Activated T-helper 2 cell treated with anti-CD3 and anti-CD28 coated beads, Interferon-gamma antibody, Interleukin-2, Interleukin-4, amounts not matched to agents 10 μg/mL and 5 μg/mL and 100 μg/mL, durations not matched to agents 14 hours and 24 hours and 36 hours (primary cell): ENCODE measurements at regions not wholly inside any gene's neighbourhood (a gene's known extent, or its start where the extent isn't known, plus 50 kb on each side); places are given as distances from the start of the nearest gene placed in this dataset.

Source experiments
- DNase-seq: peaks from one replicate; pipeline ENCODE4 v3.0.0; 2021; ENCODE audit warnings: low spot score
- H3K27ac Mint-ChIP-seq: one replicate; pipeline ENCODE4 v1.8.0; 2021; ENCODE audit warnings: mixed read lengths
- H3K27me3 Mint-ChIP-seq: one replicate; pipeline ENCODE4 v1.8.0; 2021; ENCODE audit warnings: low read depth, mixed read lengths
- H3K36me3 Mint-ChIP-seq: one replicate; pipeline ENCODE4 v1.8.0; 2021; ENCODE audit warnings: low read depth, mixed read lengths
- H3K4me1 Mint-ChIP-seq: one replicate; pipeline ENCODE4 v1.8.0; 2021; ENCODE audit warnings: low read depth, mixed read lengths
- H3K4me3 Mint-ChIP-seq: one replicate; pipeline ENCODE4 v1.8.0; 2021; ENCODE audit warnings: low read depth, mild to moderate bottlenecking, moderate library complexity, mixed read lengths
- H3K9me3 Mint-ChIP-seq: one replicate; pipeline ENCODE4 v1.8.0; 2021; ENCODE audit warnings: mixed read lengths
- intact Hi-C: fragments of 100-400 bp; cut with micrococcal nuclease; formaldehyde crosslinking; loops from one replicate; pipeline ENCODE4 v1.15.1; 2023

GRCh38 chr10:29026065-29026797 lies 262.6 kb upstream of the LYZL1 start:
- Mint-ChIP-seq H3K27me3 (no peaks in the 10 kb centered on the region), H3K4me1 (no peaks in the 10 kb centered on the region), H3K4me3 (no peak overlapping the region), H3K9me3 (no peaks in the 10 kb centered on the region), H3K27ac (no peak overlapping the region), H3K36me3 (no peaks in the 10 kb centered on the region)
- intact Hi-C loops, result no loop called here
- no peak for DNase-seq

GRCh38 chr10:29026802-29027580 lies 261.9 kb upstream of the LYZL1 start:
- H3K27ac Mint-ChIP-seq, result no peak overlapping the region
- no peak overlapping the region for H3K4me3 Mint-ChIP-seq
- no peak for DNase-seq
- H3K36me3 Mint-ChIP-seq, result no peaks in the 10 kb centered on the region
- no peaks in the 10 kb centered on the region for H3K27me3 Mint-ChIP-seq
- no peaks in the 10 kb centered on the region for H3K9me3 Mint-ChIP-seq
- intact Hi-C loops, result no loop called here
- no peaks in the 10 kb centered on the region for H3K4me1 Mint-ChIP-seq

GRCh38 chr10:29028486-29028885 lies 260.4 kb upstream of the LYZL1 start:
- Mint-ChIP-seq H3K27ac (no peak overlapping the region), H3K9me3 (no peaks in the 10 kb centered on the region), H3K27me3 (no peaks in the 10 kb centered on the region), H3K36me3 (no peaks in the 10 kb centered on the region), H3K4me1 (no peaks in the 10 kb centered on the region), H3K4me3 (no peak overlapping the region)
- no peak for DNase-seq
- intact Hi-C loops, result no loop called here

- intact Hi-C loops, result no loop called here
- H3K27me3 Mint-ChIP-seq, result no peaks in the 10 kb centered on the region
- no peaks in the 10 kb centered on the region for H3K36me3 Mint-ChIP-seq
- no peaks in the 10 kb centered on the region for H3K4me1 Mint-ChIP-seq
- H3K4me3 Mint-ChIP-seq, result no peak overlapping the region
- no peak for DNase-seq
- no peak overlapping the region for H3K27ac Mint-ChIP-seq
- no peaks in the 10 kb centered on the region for H3K9me3 Mint-ChIP-seq
Observed at GRCh38 chr10:29030900-29031299, 258.0 kb upstream of the LYZL1 start.

GRCh38 chr10:29032169-29032568 lies 256.7 kb upstream of the LYZL1 start:
- Mint-ChIP-seq H3K4me1 (no peaks in the 10 kb centered on the region), H3K4me3 (no peak overlapping the region), H3K36me3 (no peaks in the 10 kb centered on the region), H3K27ac (no peak overlapping the region), H3K27me3 (no peaks in the 10 kb centered on the region), H3K9me3 (no peaks in the 10 kb centered on the region)
- intact Hi-C loops, result no loop called here
- DNase-seq, result no peak

- Mint-ChIP-seq H3K36me3 (no peaks in the 10 kb centered on the region), H3K4me3 (no peak overlapping the region), H3K9me3 (no peaks in the 10 kb centered on the region), H3K4me1 (no peaks in the 10 kb centered on the region), H3K27ac (no peak overlapping the region), H3K27me3 (no peaks in the 10 kb centered on the region)
- intact Hi-C loops, result no loop called here
- no peak for DNase-seq
Observed at GRCh38 chr10:29033311-29033940, 255.4 kb upstream of the LYZL1 start.

GRCh38 chr10:29034592-29034991 lies 254.3 kb upstream of the LYZL1 start:
- intact Hi-C loops, result no loop called here
- DNase-seq, result no peak
- Mint-ChIP-seq H3K4me1 (no peaks in the 10 kb centered on the region), H3K27ac (no peak overlapping the region), H3K4me3 (no peak overlapping the region), H3K27me3 (no peaks in the 10 kb centered on the region), H3K36me3 (no peaks in the 10 kb centered on the region), H3K9me3 (no peaks in the 10 kb centered on the region)

GRCh38 chr10:29035721-29036120 lies 253.1 kb upstream of the LYZL1 start:
- Mint-ChIP-seq H3K4me1 (no peaks in the 10 kb centered on the region), H3K4me3 (no peak overlapping the region), H3K27ac (no peak overlapping the region), H3K36me3 (no peaks in the 10 kb centered on the region), H3K27me3 (no peaks in the 10 kb centered on the region), H3K9me3 (no peaks in the 10 kb centered on the region)
- DNase-seq, result no peak
- intact Hi-C loops, result no loop called here

GRCh38 chr10:29037348-29038113 lies 251.3 kb upstream of the LYZL1 start:
- no peaks in the 10 kb centered on the region for H3K36me3 Mint-ChIP-seq
- intact Hi-C loops, result no loop called here
- no peak for DNase-seq
- H3K27me3 Mint-ChIP-seq, result no peaks in the 10 kb centered on the region
- no peaks in the 10 kb centered on the region for H3K4me1 Mint-ChIP-seq
- no peak overlapping the region for H3K4me3 Mint-ChIP-seq
- no peak overlapping the region for H3K27ac Mint-ChIP-seq
- H3K9me3 Mint-ChIP-seq, result no peaks in the 10 kb centered on the region

- Mint-ChIP-seq H3K27ac (no peak overlapping the region), H3K4me3 (no peak overlapping the region), H3K9me3 (no peaks in the 10 kb centered on the region), H3K36me3 (no peaks in the 10 kb centered on the region), H3K27me3 (no peaks in the 10 kb centered on the region), H3K4me1 (no peaks in the 10 kb centered on the region)
- DNase-seq, result no peak
- intact Hi-C loops, result no loop called here
Observed at GRCh38 chr10:29039091-29039490, 249.8 kb upstream of the LYZL1 start.

- Mint-ChIP-seq H3K27ac (no peak overlapping the region), H3K4me3 (no peak overlapping the region), H3K4me1 (no peaks in the 10 kb centered on the region), H3K27me3 (no peaks in the 10 kb centered on the region), H3K36me3 (no peaks in the 10 kb centered on the region), H3K9me3 (no peaks in the 10 kb centered on the region)
- intact Hi-C loops, result no loop called here
- DNase-seq, result no peak
Observed at GRCh38 chr10:29039677-29040189, 249.1 kb upstream of the LYZL1 start.

- H3K27me3 Mint-ChIP-seq, result no peaks in the 10 kb centered on the region
- H3K9me3 Mint-ChIP-seq, result no peaks in the 10 kb centered on the region
- intact Hi-C loops, result no loop called here
- DNase-seq, result no peak
- no peak overlapping the region for H3K27ac Mint-ChIP-seq
- no peaks in the 10 kb centered on the region for H3K36me3 Mint-ChIP-seq
- H3K4me3 Mint-ChIP-seq, result no peak overlapping the region
- no peaks in the 10 kb centered on the region for H3K4me1 Mint-ChIP-seq
Observed at GRCh38 chr10:29041616-29042015, 247.3 kb upstream of the LYZL1 start.
